ENCODE measurements at regions not wholly inside any gene's neighbourhood (a gene's known extent, or its start where the extent isn't known, plus 50 kb on each side); places are given as distances from the start of the nearest gene placed in this dataset.

DNA sequence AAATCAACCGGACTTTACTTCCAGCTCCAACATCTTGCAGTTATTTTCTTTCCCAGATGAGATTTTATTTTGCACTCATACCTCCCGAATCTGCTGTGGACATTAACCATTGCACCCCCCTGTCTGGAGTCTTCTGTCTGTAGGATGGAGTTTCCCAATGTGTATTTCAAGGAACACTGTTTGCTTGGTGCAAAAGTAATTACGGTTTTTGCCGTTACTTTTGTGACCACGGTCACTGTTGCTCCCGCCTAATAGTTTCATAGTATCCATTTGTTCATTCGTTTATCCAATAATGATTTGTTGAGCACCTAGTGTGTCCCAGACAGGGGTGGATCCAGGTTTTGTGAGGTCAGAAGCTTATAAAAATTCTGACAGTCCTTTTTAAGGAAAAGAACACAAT lies 90.3 kb upstream of the BCL11A start:
- peaks cover 24% of the 10 kb centered on the region for H3K27me3 ChIP-seq (replicated peaks; ENCODE audit: insufficient read depth)
- no peaks in the 10 kb centered on the region for H3K4me1 ChIP-seq (ENCODE audit: insufficient read depth)
- H3K79me2 ChIP-seq (ENCODE audit: insufficient read depth): no peaks in the 10 kb centered on the region
- no peaks in the 10 kb centered on the region for H3F3A ChIP-seq (ENCODE audit: insufficient read depth)
- no peaks in the 10 kb centered on the region for H3K9me2 ChIP-seq (ENCODE audit: insufficient read depth)
- no peak for TF ChIP-seq EZH2phosphoT487 (IDR thresholded peaks at IDR 0.05; ENCODE audit: insufficient read depth, low read depth)
- no peak for TF ChIP-seq EZH2 (IDR thresholded peaks at IDR 0.05; ENCODE audit: insufficient read depth, poor library complexity, severe bottlenecking)
- in situ Hi-C loops (cut with MboI): no loop called here
- H3K36me3 ChIP-seq (ENCODE audit: low read depth): no peaks in the 10 kb centered on the region
- no peak overlapping the region for H3K9ac ChIP-seq
- H2AFZ ChIP-seq: no peak overlapping the region
- no peak overlapping the region for H3K4me3 ChIP-seq
- H3K4me2 ChIP-seq (ENCODE audit: unreplicated experiment): no peak overlapping the region
- no peaks in the 10 kb centered on the region for H4K20me1 ChIP-seq (ENCODE audit: insufficient read depth)
- no peaks in the 10 kb centered on the region for H3K9me3 ChIP-seq (ENCODE audit: low read depth)
- DNase-seq: no peak
- H3K27ac ChIP-seq: no peak overlapping the region
- WGBS, 2 experiments (ENCODE audit: low coverage in 1 of 2, low lambda C conversion rate in 2 of 2, missing lambda C conversion rate in 2 of 2): 65 to 68% methylated on average over 7 of the region's 7 CpGs

DNA sequence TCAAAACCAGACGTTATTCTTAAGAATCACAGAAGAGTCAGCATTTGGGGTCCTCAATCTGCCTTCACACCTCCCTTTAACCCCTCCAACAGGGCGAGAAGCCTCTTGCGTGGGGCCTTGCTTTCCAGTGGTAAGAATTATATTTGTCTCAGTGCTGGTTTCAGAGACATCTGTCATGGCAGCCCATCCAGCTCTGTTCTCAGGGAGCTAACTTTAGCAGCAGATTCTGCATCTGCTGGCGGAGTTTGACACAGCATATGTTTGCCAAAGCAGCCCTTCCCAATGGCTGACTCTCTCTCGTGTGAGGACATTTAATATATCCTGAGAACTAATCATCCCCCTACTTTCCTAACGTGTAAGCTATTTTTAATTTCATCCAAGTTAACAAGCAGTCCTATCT lies 91.5 kb upstream of the BCL11A start:
- DNase-seq: no peak
- Histone ChIP-seq H3K4me2 (ENCODE audit: unreplicated experiment) (no peak overlapping the region), H3K4me3 (no peak overlapping the region), H3K9me2 (ENCODE audit: insufficient read depth) (no peaks in the 10 kb centered on the region), H3K27ac (no peak overlapping the region), H3F3A (ENCODE audit: insufficient read depth) (no peaks in the 10 kb centered on the region), H2AFZ (no peak overlapping the region), H4K20me1 (ENCODE audit: insufficient read depth) (no peaks in the 10 kb centered on the region), H3K36me3 (ENCODE audit: low read depth) (no peaks in the 10 kb centered on the region), H3K9me3 (ENCODE audit: low read depth) (no peaks in the 10 kb centered on the region), H3K9ac (no peak overlapping the region), H3K4me1 (ENCODE audit: insufficient read depth) (no peaks in the 10 kb centered on the region), H3K79me2 (ENCODE audit: insufficient read depth) (no peaks in the 10 kb centered on the region), H3K27me3 (replicated peaks; ENCODE audit: insufficient read depth) (peaks cover 18% of the 10 kb centered on the region)
- in situ Hi-C loops (cut with MboI): no loop called here
- TF ChIP-seq EZH2phosphoT487 (IDR thresholded peaks at IDR 0.05; ENCODE audit: insufficient read depth, low read depth): no peak
- no peak for TF ChIP-seq EZH2 (IDR thresholded peaks at IDR 0.05; ENCODE audit: insufficient read depth, poor library complexity, severe bottlenecking)
- 10 to 12% methylated on average over 6 of the region's 6 CpGs for whole genome bisulfite sequencing, 2 experiments (ENCODE audit: low coverage in 1 of 2, low lambda C conversion rate in 2 of 2, missing lambda C conversion rate in 2 of 2)

DNA sequence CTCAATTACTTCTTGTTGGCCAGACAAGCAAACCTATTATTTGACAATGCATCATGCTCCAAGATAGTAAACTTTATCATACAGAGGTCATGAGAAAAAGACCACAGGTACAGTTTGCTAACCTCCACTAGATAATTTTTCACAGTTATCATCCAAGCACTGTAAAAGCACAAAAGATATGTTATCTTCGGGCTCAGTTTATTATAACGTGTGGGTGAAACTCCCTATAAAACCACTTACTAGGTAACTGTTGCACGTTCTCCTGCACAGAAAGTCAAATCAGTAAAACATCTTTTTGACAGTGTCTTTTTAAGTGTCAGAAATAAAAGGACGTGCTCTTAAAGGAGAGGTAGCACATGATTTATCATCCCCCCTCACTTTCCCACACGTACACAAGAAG lies 94.7 kb upstream of the BCL11A start:
- H3K4me2 ChIP-seq (ENCODE audit: unreplicated experiment): no peak overlapping the region
- H3K27ac ChIP-seq: no peak overlapping the region
- H3F3A ChIP-seq (ENCODE audit: insufficient read depth): no peaks in the 10 kb centered on the region
- no peak for DNase-seq
- no peaks in the 10 kb centered on the region for H3K36me3 ChIP-seq (ENCODE audit: low read depth)
- H3K4me1 ChIP-seq (ENCODE audit: insufficient read depth): no peaks in the 10 kb centered on the region
- H3K4me3 ChIP-seq: no peak overlapping the region
- 47 to 52% methylated on average over 5 of the region's 5 CpGs for WGBS, 2 experiments (ENCODE audit: low coverage in 1 of 2, low lambda C conversion rate in 2 of 2, missing lambda C conversion rate in 2 of 2)
- no peaks in the 10 kb centered on the region for H4K20me1 ChIP-seq (ENCODE audit: insufficient read depth)
- no peak for TF ChIP-seq EZH2 (IDR thresholded peaks at IDR 0.05; ENCODE audit: insufficient read depth, poor library complexity, severe bottlenecking)
- no peaks in the 10 kb centered on the region for H3K9me2 ChIP-seq (ENCODE audit: insufficient read depth)
- no peaks in the 10 kb centered on the region for H3K9me3 ChIP-seq (ENCODE audit: low read depth)
- no peaks in the 10 kb centered on the region for H3K79me2 ChIP-seq (ENCODE audit: insufficient read depth)
- no peak overlapping the region for H2AFZ ChIP-seq
- H3K9ac ChIP-seq: no peak overlapping the region
- in situ Hi-C loops (cut with MboI): no loop called here
- H3K27me3 ChIP-seq (replicated peaks; ENCODE audit: insufficient read depth): peaks cover 18% of the 10 kb centered on the region

DNA sequence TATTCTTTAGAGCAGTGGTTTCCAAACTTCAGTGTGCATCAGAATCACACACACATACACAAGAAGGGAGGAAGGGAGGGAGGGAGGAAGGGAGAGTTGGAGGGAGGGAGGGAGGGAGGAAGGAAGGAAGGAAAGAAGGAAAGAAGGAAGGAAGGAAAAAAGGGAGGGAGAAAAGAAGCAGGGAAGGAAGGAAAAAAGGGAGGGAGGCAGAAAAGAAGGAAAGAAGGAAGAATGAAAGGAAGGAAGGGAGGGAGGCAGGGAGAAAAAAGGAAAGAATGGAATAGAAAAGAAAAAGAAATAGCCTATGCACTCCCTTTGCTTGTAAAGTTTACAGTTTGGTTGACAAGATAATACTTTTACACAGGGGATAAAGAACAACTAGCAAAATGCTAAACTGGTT lies 96.3 kb upstream of the BCL11A start:
- H3K4me2 ChIP-seq (ENCODE audit: unreplicated experiment): no peak overlapping the region
- no peak overlapping the region for H3K4me3 ChIP-seq
- no peaks in the 10 kb centered on the region for H3K9me2 ChIP-seq (ENCODE audit: insufficient read depth)
- no peak overlapping the region for H3K27ac ChIP-seq
- DNase-seq: no peak
- H3K9me3 ChIP-seq (ENCODE audit: low read depth): no peaks in the 10 kb centered on the region
- H3K4me1 ChIP-seq (ENCODE audit: insufficient read depth): no peaks in the 10 kb centered on the region
- no peaks in the 10 kb centered on the region for H3K36me3 ChIP-seq (ENCODE audit: low read depth)
- no peaks in the 10 kb centered on the region for H4K20me1 ChIP-seq (ENCODE audit: insufficient read depth)
- in situ Hi-C loops (cut with MboI): no loop called here
- TF ChIP-seq EZH2 (IDR thresholded peaks at IDR 0.05; ENCODE audit: insufficient read depth, poor library complexity, severe bottlenecking) (no peak), EZH2phosphoT487 (IDR thresholded peaks at IDR 0.05; ENCODE audit: insufficient read depth, low read depth) (no peak)
- peaks cover 11% of the 10 kb centered on the region for H3K27me3 ChIP-seq (replicated peaks; ENCODE audit: insufficient read depth)
- H3K79me2 ChIP-seq (ENCODE audit: insufficient read depth): no peaks in the 10 kb centered on the region
- H3F3A ChIP-seq (ENCODE audit: insufficient read depth): no peaks in the 10 kb centered on the region
- no peak overlapping the region for H2AFZ ChIP-seq
- H3K9ac ChIP-seq: no peak overlapping the region

DNA sequence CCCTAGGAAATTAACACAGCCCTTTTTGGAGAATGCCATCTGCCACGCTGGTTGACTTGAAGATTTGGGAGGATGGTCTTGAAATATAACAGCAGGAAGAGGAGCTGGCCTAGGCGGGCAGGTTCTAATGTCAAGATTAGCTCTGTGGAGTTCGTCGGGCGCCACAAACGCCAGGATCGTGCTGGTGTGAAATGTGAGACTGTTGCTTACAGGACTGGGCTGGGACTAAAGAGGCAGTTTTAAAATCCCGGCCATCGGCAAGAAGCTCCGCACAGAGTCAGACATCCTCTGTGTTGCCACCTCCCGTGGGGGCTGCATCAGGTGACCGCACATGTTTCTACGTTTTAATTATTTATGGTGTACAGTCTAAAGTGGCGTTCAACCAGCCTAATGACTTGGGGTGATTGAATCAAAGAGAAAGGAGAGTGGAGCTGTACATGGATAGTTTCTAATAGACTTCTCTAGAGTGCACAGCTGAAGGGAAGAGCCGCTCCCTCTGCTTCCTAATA lies 99.4 kb upstream of the BCL11A start:
- no peak overlapping the region for H2AFZ ChIP-seq

More for the DNA sequence above, 99.4 kb upstream of the BCL11A start:
- Histone ChIP-seq H3K9me3 (ENCODE audit: low read depth) (no peaks in the 10 kb centered on the region), H3K9me2 (ENCODE audit: insufficient read depth) (no peaks in the 10 kb centered on the region), H4K20me1 (ENCODE audit: insufficient read depth) (no peaks in the 10 kb centered on the region), H3K79me2 (ENCODE audit: insufficient read depth) (no peaks in the 10 kb centered on the region), H3F3A (ENCODE audit: insufficient read depth) (no peaks in the 10 kb centered on the region), H3K4me2 (ENCODE audit: unreplicated experiment) (no peak overlapping the region), H3K4me1 (ENCODE audit: insufficient read depth) (no peaks in the 10 kb centered on the region), H3K9ac (no peak overlapping the region), H3K27me3 (replicated peaks; ENCODE audit: insufficient read depth) (peaks cover 14% of the 10 kb centered on the region), H3K4me3 (no peak overlapping the region), H3K36me3 (ENCODE audit: low read depth) (no peaks in the 10 kb centered on the region), H3K27ac (no peak overlapping the region)
- DNase-seq: no peak
- TF ChIP-seq EZH2phosphoT487 (IDR thresholded peaks at IDR 0.05; ENCODE audit: insufficient read depth, low read depth) (no peak), EZH2 (IDR thresholded peaks at IDR 0.05; ENCODE audit: insufficient read depth, poor library complexity, severe bottlenecking) (no peak)
- in situ Hi-C loops (cut with MboI): no loop called here
- WGBS, 2 experiments (ENCODE audit: low coverage in 1 of 2, low lambda C conversion rate in 2 of 2, missing lambda C conversion rate in 2 of 2): 46 to 55% methylated on average over 15 of the region's 15 CpGs
